IMR-90 (cell line): ENCODE measurements at regions not wholly inside any gene's neighbourhood (a gene's known extent, or its start where the extent isn't known, plus 50 kb on each side); places are given as distances from the start of the nearest gene placed in this dataset. TPM values are rescaled to one million over a fixed set of nuclear protein-coding genes. Genes with fewer than 3 reads are reported as not detected.

Experiments
- ATAC-seq: fragments of 200-7000 bp; cut with Tn5 transposase; 2 replicates; pipeline ENCODE4 v1.9.1; 2020; ENCODE audit warnings: low read depth, mild to moderate bottlenecking, moderate library complexity
- BruUV-seq: library from RNA; stranded (reverse); fragments of 400-500 nt; replicated peaks from 2 replicates; lab custom pipeline; 2021; lab: Mats Ljungman, UMichigan
- CTCF ChIA-PET: fragments of 300-600 bp; formaldehyde crosslinking; extraction: SDS; loops from one replicate; lab custom pipeline; 2021; ENCODE audit warnings: antibody characterized with exemption; lab: Yijun Ruan, JAX
- POLR2A ChIA-PET: fragments of 300-600 bp; sonication (Branson Sonifier 250); formaldehyde crosslinking; loops from one replicate; lab custom pipeline; 2022; ENCODE audit warnings: antibody characterized with exemption; ENCODE audit not compliant: unreplicated experiment; lab: Charles Lee
- DNase-seq: peaks from one replicate; pipeline ENCODE4 v3.0.0; 2013
- H2AFZ ChIP-seq: replicated peaks from 2 replicates; pipeline ENCODE3; 2013; ENCODE audit warnings: low read length, mild to moderate bottlenecking; ENCODE audit not compliant: poor library complexity
- H2AK5ac ChIP-seq: 2 replicates; pipeline ENCODE4 v1.6.1; 2013; ENCODE audit warnings: low read depth, low read length, inconsistent platforms
- H2AK9ac ChIP-seq: replicated peaks from 2 replicates; pipeline ENCODE3; 2013; ENCODE audit warnings: mild to moderate bottlenecking, low read depth, low read length, moderate library complexity; ENCODE audit not compliant: poor library complexity
- H2BK120ac ChIP-seq: 2 replicates; pipeline ENCODE4 v1.6.1; 2013; ENCODE audit warnings: low read depth, low read length, inconsistent platforms
- H2BK15ac ChIP-seq: 3 replicates; pipeline ENCODE4 v1.6.1; 2013; ENCODE audit warnings: low read depth, low read length, inconsistent platforms
- H2BK20ac ChIP-seq: 2 replicates; pipeline ENCODE4 v1.6.1; 2013; ENCODE audit warnings: low read depth, mild to moderate bottlenecking, inconsistent platforms, low read length, moderate library complexity
- H2BK5ac ChIP-seq: 2 replicates; pipeline ENCODE4 v1.6.1; 2013; ENCODE audit warnings: mild to moderate bottlenecking, low read depth, low read length, inconsistent platforms; ENCODE audit not compliant: poor library complexity, severe bottlenecking
- H3K14ac ChIP-seq: replicated peaks from 2 replicates; pipeline ENCODE4 v1.6.1; 2013; ENCODE audit warnings: low read depth, low read length, inconsistent platforms
- H3K18ac ChIP-seq: 2 replicates; pipeline ENCODE4 v1.6.1; 2013; ENCODE audit warnings: low read depth, low read length, control low read depth
- H3K23ac ChIP-seq: 2 replicates; pipeline ENCODE4 v1.6.1; 2013; ENCODE audit warnings: low read depth, low read length, inconsistent platforms
- H3K27ac ChIP-seq: 2 replicates; pipeline ENCODE4 v1.5.1; 2013; ENCODE audit warnings: mild to moderate bottlenecking, control low read depth, low read length; ENCODE audit not compliant: insufficient read depth
- H3K27me3 ChIP-seq: 2 replicates; pipeline ENCODE4 v1.6.1; 2013; ENCODE audit warnings: low read length; ENCODE audit not compliant: control insufficient read depth, insufficient read depth
- H3K36me3 ChIP-seq: 2 replicates; pipeline ENCODE4 v1.6.1; 2013; ENCODE audit warnings: low read length, mixed read lengths; ENCODE audit not compliant: control insufficient read depth, insufficient read depth
- H3K4ac ChIP-seq: 2 replicates; pipeline ENCODE4 v1.6.1; 2013; ENCODE audit warnings: low read depth, low read length, inconsistent platforms
- H3K4me1 ChIP-seq: 2 replicates; pipeline ENCODE4 v1.6.1; 2013; ENCODE audit warnings: low read length, mixed read lengths; ENCODE audit not compliant: control insufficient read depth, insufficient read depth
- H3K4me2 ChIP-seq: 2 replicates; pipeline ENCODE4 v1.6.1; 2013; ENCODE audit warnings: low read depth, mild to moderate bottlenecking, control low read depth, low read length, moderate library complexity
- H3K4me3 ChIP-seq: 2 replicates; pipeline ENCODE4 v1.5.1; 2013; ENCODE audit warnings: low read depth, mild to moderate bottlenecking, control low read depth, low read length, moderate library complexity; ENCODE audit not compliant: insufficient read depth
- H3K56ac ChIP-seq: 2 replicates; pipeline ENCODE4 v1.6.1; 2013; ENCODE audit warnings: low read length, inconsistent platforms; ENCODE audit not compliant: insufficient read depth; ENCODE audit errors: extremely low read depth
- H3K79me1 ChIP-seq, 2 experiments: 2 replicates each; pipeline ENCODE4 v1.6.1; 2013; ENCODE audit warnings: low read length in 2 of 2, inconsistent platforms in 1 of 2, low read depth in 1 of 2
- H3K9ac ChIP-seq: 2 replicates; pipeline ENCODE4 v1.6.1; 2013; ENCODE audit warnings: low read depth, low read length, control low read depth
- H3K9me1 ChIP-seq: 2 replicates; pipeline ENCODE4 v1.6.1; 2013; ENCODE audit warnings: low read length, inconsistent platforms; ENCODE audit not compliant: insufficient read depth
- H3K9me3 ChIP-seq: 2 replicates; pipeline ENCODE4 v1.6.1; 2013; ENCODE audit warnings: low read length; ENCODE audit not compliant: control insufficient read depth, insufficient read depth
- H4K20me1 ChIP-seq: 2 replicates; pipeline ENCODE4 v1.6.1; 2013; ENCODE audit warnings: low read length, inconsistent platforms; ENCODE audit not compliant: insufficient read depth
- H4K5ac ChIP-seq: 2 replicates; pipeline ENCODE4 v1.6.1; 2013; ENCODE audit warnings: mild to moderate bottlenecking, low read depth, low read length, control low read depth
- H4K8ac ChIP-seq, 2 experiments: 2 replicates each; pipeline ENCODE4 v1.6.1; 2013; ENCODE audit warnings: low read depth in 2 of 2, low read length in 2 of 2, control low read depth in 1 of 2, inconsistent platforms in 1 of 2
- H4K91ac ChIP-seq: 2 replicates; pipeline ENCODE4 v1.6.1; 2013; ENCODE audit warnings: low read depth, low read length, inconsistent platforms; ENCODE audit not compliant: insufficient read depth
- FOS ChIP-seq: fragments of 150-350 bp; IDR thresholded peaks from 2 replicates; pipeline ENCODE4 v1.6.1; 2016; ENCODE audit warnings: low read depth, low read length
- USF2 ChIP-seq: fragments of 150-350 bp; IDR thresholded peaks from 2 replicates; pipeline ENCODE4 v1.6.1; 2017; ENCODE audit warnings: mild to moderate bottlenecking, antibody characterized with exemption, low read length, low read depth
- WGBS, 2 experiments: methylation state at CpG; one replicate each; pipeline versions ENCODE4 v1.1.5 to v1.1.7; 2013; ENCODE audit warnings: missing lambda C conversion rate in 2 of 2; ENCODE audit not compliant: insufficient read length in 1 of 2; ENCODE audit errors: extremely low coverage in 2 of 2; 5-methylcytosine and 5-hydroxymethylcytosine counted together
- dilution Hi-C: fragments of 300-500 bp; cut with HindIII; formaldehyde crosslinking; loops from one replicate; pipeline ENCODE4 v1.14.3; 2018; ENCODE audit warnings: low sequenced_read_pairs; ENCODE audit not compliant: unreplicated experiment
- in situ Hi-C: fragments of 300-500 bp; cut with MboI; formaldehyde crosslinking; loops from 3 replicates; pipeline ENCODE4 v1.14.3; 2019; ENCODE audit warnings: low sequenced_read_pairs, inconsistent platforms, mixed read lengths
- intact Hi-C: fragments of 100-400 bp; cut with micrococcal nuclease; formaldehyde crosslinking; loops from 2 replicates; pipeline ENCODE4 v1.10.0; 2022
- microRNA-seq, 2 experiments: library from miRNA; stranded (forward) in 1 of 2; unstranded in 1 of 2; fragments of 10-50 nt in 1 of 2; fragments of <30 nt in 1 of 2; gene quantifications in 1 of 2; microRNA quantifications in 1 of 2; one replicate each; pipeline versions ENCODE3 to v1.1.0; 2013 to 2020; ENCODE audit not compliant: insufficient read depth in 1 of 2, insufficient read length in 1 of 2, unreplicated experiment in 1 of 2
- small RNA-seq, 5 experiments: library from RNA; depleted of rRNA; stranded (forward); fragments of <200 nt; gene quantifications; one replicate each; pipeline ENCODE3, GENCODE V24; 2012

GRCh38 chr1:78440381-78440793 is 50.4 kb upstream of the PTGFR start:
- H3K9ac ChIP-seq, result no peak overlapping the region
- dilution Hi-C loops, result no loop called here

More at GRCh38 chr1:78440381-78440793, 50.4 kb upstream of the PTGFR start:
- no peaks in the 10 kb centered on the region for H3K79me1 ChIP-seq
- no peak overlapping the region for H2AFZ ChIP-seq
- no peak overlapping the region for H2BK120ac ChIP-seq
- no peak overlapping the region for H3K14ac ChIP-seq
- no peak overlapping the region for H2AK5ac ChIP-seq
- H4K20me1 ChIP-seq, result no peaks in the 10 kb centered on the region
- no peak overlapping the region for H2BK15ac ChIP-seq
- no CpG with 5 or more reads among the region's 2 CpGs for WGBS, 2 experiments
- H3K18ac ChIP-seq, result no peak overlapping the region
- no peak overlapping the region for H2BK20ac ChIP-seq
- H3K4me2 ChIP-seq, result no peak overlapping the region
- H4K91ac ChIP-seq, result no peak overlapping the region
- no peak overlapping the region for H3K4ac ChIP-seq
- H3K9me1 ChIP-seq, result no peaks in the 10 kb centered on the region
- H3K23ac ChIP-seq, result no peak overlapping the region
- intact Hi-C loops (no loop called here), in situ Hi-C loops (no loop called here)
- H3K56ac ChIP-seq, result no peak overlapping the region
- no peaks in the 10 kb centered on the region; the same call in 1 of the 2 replicates for H3K4me1 ChIP-seq
- POLR2A ChIA-PET, result no interaction called here
- no peak overlapping the region for H4K5ac ChIP-seq
- BruUV-seq, result no TSS peak
- H2BK5ac ChIP-seq, result no peak overlapping the region
- ATAC-seq, result peak; percentile 40; the same call in 1 of the 2 replicates
- no peaks in the 10 kb centered on the region for H3K9me3 ChIP-seq
- peak; percentile 69 for DNase-seq
- H3K27me3 ChIP-seq, result no peaks in the 10 kb centered on the region
- no peak overlapping the region for H3K27ac ChIP-seq
- no peak overlapping the region for H3K4me3 ChIP-seq
- no peak overlapping the region for H4K8ac ChIP-seq
- no peak overlapping the region for H2AK9ac ChIP-seq
- H3K36me3 ChIP-seq, result no peaks in the 10 kb centered on the region
- CTCF ChIA-PET, result no interaction called here
- TF ChIP-seq USF2, result no peak
- TF ChIP-seq FOS, result peak; percentile 65

Small RNA genes lying in the stretch of these regions (microRNA-seq; reads per million reads assigned to microRNA genes)
- gene AC096531.1 (ENCODE audit: insufficient read depth, insufficient read length) (not detected), gene RNA5SP23 (ENCODE audit: insufficient read depth, insufficient read length) (not detected)

Small RNA genes lying in the stretch of these regions (small RNA-seq; reads per million reads assigned to genes)
- 0 reads per million in 5 experiments for gene AC096531.1
- 0 to 8.4 (median 0.73) reads per million in 5 experiments for gene RNA5SP23
